Lower leg skin (tissue), 4 donors: ENCODE measurements at regions not wholly inside any gene's neighbourhood (a gene's known extent, or its start where the extent isn't known, plus 50 kb on each side); places are given as distances from the start of the nearest gene placed in this dataset.

Experiments used
- DNase-seq, 2 donors: peaks; one replicate each; pipeline ENCODE4 v3.0.0-alpha.2; 2019; ENCODE audit warnings: low spot score in 2 of 2
- H3K4me3 ChIP-seq: fragments of 200-600 bp; sonication (generic); 2 replicates; pipeline ENCODE4 v1.5.1; 2017; ENCODE audit warnings: mild to moderate bottlenecking, low read depth; ENCODE audit not compliant: poor library complexity, severe bottlenecking
- POLR2A ChIP-seq, 2 donors: fragments of 450-650 bp; IDR thresholded peaks; one replicate each; pipeline ENCODE4 v1.6.1; 2016 to 2017; ENCODE audit warnings: antibody characterized with exemption in 2 of 2, mild to moderate bottlenecking in 1 of 2, moderate library complexity in 1 of 2
- WGBS, 2 donors: methylation state at CpG; one replicate each; pipeline ENCODE4 v1.1.5; 2018; 5-methylcytosine and 5-hydroxymethylcytosine counted together
- intact Hi-C: fragments of 100-400 bp; cut with DNase I; formaldehyde crosslinking; loops from one replicate; pipeline ENCODE4 v1.15.0; 2023; ENCODE audit warnings: low total_unique reads
- TF ChIP-seq, protein P1 (sequence below), 3 donors: fragments of 450-650 bp; IDR thresholded peaks; one replicate each; pipeline ENCODE4 v1.5.1; 2016; ENCODE audit warnings: antibody characterized with exemption in 3 of 3, mild to moderate bottlenecking in 3 of 3, moderate library complexity in 2 of 3

GRCh38 chr10:2688958-2689357 is 378.4 kb upstream of the PFKP start:
- intact Hi-C loops: no loop called here
- no peak for DNase-seq
- H3K4me3 ChIP-seq: no peak overlapping the region
- no peak for TF ChIP-seq POLR2A (IDR thresholded peaks at IDR 0.05)
- TF ChIP-seq, protein P1, sequence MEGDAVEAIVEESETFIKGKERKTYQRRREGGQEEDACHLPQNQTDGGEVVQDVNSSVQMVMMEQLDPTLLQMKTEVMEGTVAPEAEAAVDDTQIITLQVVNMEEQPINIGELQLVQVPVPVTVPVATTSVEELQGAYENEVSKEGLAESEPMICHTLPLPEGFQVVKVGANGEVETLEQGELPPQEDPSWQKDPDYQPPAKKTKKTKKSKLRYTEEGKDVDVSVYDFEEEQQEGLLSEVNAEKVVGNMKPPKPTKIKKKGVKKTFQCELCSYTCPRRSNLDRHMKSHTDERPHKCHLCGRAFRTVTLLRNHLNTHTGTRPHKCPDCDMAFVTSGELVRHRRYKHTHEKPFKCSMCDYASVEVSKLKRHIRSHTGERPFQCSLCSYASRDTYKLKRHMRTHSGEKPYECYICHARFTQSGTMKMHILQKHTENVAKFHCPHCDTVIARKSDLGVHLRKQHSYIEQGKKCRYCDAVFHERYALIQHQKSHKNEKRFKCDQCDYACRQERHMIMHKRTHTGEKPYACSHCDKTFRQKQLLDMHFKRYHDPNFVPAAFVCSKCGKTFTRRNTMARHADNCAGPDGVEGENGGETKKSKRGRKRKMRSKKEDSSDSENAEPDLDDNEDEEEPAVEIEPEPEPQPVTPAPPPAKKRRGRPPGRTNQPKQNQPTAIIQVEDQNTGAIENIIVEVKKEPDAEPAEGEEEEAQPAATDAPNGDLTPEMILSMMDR (IDR thresholded peaks at IDR 0.05): no peak
- WGBS, 2 donors: 52 to 53% methylated on average over 1 of the region's 1 CpG

DNA sequence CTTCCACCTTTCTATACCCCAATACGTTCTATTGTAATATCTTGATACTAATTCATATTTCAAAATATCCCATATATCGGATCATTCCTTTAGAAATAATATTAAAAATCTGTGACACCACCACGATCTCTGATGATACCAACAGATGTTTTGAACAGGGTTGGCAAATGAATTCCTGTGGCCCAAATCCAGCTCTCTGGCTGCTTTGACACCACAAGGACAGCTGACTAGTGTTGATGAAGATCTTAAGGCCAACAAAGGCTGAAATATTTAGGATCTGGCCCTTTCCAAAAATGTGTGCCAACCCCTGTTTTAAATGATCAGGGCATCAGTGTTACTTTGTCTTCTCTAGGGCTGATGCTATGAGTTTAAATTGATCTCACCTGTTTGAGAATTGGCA is 380.7 kb upstream of the PFKP start:
- no peak overlapping the region for H3K4me3 ChIP-seq
- intact Hi-C loops: no loop called here
- DNase-seq: no peak
- TF ChIP-seq POLR2A (IDR thresholded peaks at IDR 0.05): no peak
- TF ChIP-seq, protein P1 (IDR thresholded peaks at IDR 0.05): no peak
- WGBS, 2 donors: 66 to 69% methylated on average over 3 of the region's 3 CpGs

GRCh38 chr10:2682491-2682890 is 384.9 kb upstream of the PFKP start:
- intact Hi-C loops: no loop called here
- H3K4me3 ChIP-seq: no peak overlapping the region
- WGBS, 2 donors: 41 to 52% methylated on average over 4 of the region's 4 CpGs
- no peak for DNase-seq
- TF ChIP-seq, protein P1 (IDR thresholded peaks at IDR 0.05): no peak
- no peak for TF ChIP-seq POLR2A (IDR thresholded peaks at IDR 0.05)

DNA sequence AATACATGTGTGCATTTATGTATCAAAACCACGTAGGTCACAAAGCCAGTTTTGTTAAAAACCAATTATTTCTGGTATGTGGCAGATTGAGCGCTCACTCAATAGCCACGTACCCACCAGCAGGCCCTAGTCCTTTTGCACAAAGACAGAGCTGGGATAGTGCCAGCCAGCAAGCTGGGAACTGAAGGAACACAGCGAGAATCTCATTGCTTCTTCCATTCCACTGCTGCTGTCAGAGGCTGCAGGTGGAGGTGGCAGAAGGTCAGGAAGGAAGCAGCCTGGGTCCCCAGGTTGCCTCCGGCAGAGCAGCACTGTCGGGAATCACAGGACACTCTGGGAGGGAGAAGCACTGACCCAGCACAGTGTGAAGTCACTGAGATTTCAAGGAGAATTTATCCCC is 385.5 kb upstream of the PFKP start:
- no peak for TF ChIP-seq POLR2A (IDR thresholded peaks at IDR 0.05)
- TF ChIP-seq, protein P1 (IDR thresholded peaks at IDR 0.05): no peak
- intact Hi-C loops: no loop called here
- no peak overlapping the region for H3K4me3 ChIP-seq
- no peak for DNase-seq
- WGBS, 2 donors: 53 to 59% methylated on average over 6 of the region's 6 CpGs

DNA sequence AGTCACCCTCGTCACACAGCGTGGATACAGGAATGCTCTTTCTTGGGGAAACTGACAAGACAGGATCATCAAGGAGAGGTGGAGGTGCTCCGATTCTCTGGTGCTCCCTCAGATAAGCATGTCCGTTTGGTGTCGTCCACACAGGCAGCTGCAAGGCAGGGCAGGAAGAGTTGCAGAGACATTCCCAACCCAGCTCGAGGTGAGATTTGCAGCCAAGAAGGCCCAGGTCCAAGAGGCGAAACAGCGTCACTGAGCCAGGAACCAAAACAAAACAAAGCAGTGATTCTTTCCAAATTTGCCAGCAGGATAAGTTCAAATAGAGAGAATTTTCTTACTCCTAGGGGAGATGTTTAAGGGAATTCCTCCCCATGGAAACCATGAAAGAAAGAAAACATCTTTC is 386.5 kb upstream of the PFKP start:
- no peak for TF ChIP-seq POLR2A (IDR thresholded peaks at IDR 0.05)
- TF ChIP-seq, protein P1 (IDR thresholded peaks at IDR 0.05): no peak
- intact Hi-C loops: no loop called here
- 36 to 50% methylated on average over 8 of the region's 8 CpGs for WGBS, 2 donors
- H3K4me3 ChIP-seq: no peak overlapping the region
- DNase-seq: no peak

DNA sequence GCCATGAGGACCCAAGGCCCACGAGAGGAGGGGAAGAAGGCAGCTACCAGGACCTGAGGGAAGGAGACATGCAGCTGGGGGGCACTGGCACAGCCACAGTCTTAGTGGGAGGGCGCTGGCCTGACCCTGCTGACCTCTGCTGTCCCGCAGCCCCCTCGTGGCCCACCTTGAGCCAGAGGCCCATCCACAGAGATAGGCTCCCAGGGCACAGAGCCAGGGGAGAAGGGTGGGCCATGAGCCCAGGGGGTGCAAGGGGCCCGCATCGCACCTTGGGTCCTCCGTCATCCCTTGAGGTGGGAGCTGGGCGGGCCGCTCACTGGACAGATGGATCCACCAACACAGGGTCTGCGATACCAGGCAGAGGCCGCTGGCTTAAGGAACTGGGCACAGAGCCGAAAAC is 387.7 kb upstream of the PFKP start:
- DNase-seq: no peak
- WGBS, 2 donors: 81 to 89% methylated on average over 12 of the region's 12 CpGs
- no peak overlapping the region for H3K4me3 ChIP-seq
- intact Hi-C loops: no loop called here
- TF ChIP-seq POLR2A (IDR thresholded peaks at IDR 0.05): no peak
- TF ChIP-seq, protein P1 (IDR thresholded peaks at IDR 0.05): no peak
